Small intestine (tissue), 7 donors: ENCODE measurements at regions not wholly inside any gene's neighbourhood (a gene's known extent, or its start where the extent isn't known, plus 50 kb on each side); places are given as distances from the start of the nearest gene placed in this dataset.

Experiments used
- DNase-seq, 2 donors: peaks; one replicate each; pipeline versions ENCODE4 v3.0.0 to v3.0.0-alpha.2; 2013
- FAIRE-seq: peaks from 2 replicates; lab custom pipeline; 2012; peaks lifted over from hg19 to GRCh38; lab: Jason Lieb, UNC
- H3K27ac ChIP-seq, 3 donors: one replicate each; pipeline ENCODE4 v1.5.1; 2013; ENCODE audit warnings: low read length in 2 of 3, mild to moderate bottlenecking in 2 of 3, control low read depth in 1 of 3, inconsistent platforms in 1 of 3, low read depth in 1 of 3, moderate library complexity in 1 of 3
- H3K27me3 ChIP-seq, 3 donors: one replicate each; pipeline ENCODE4 v1.6.1; 2013; ENCODE audit warnings: low read length in 3 of 3, inconsistent platforms in 1 of 3; ENCODE audit not compliant: control insufficient read depth in 3 of 3, insufficient read depth in 3 of 3
- H3K36me3 ChIP-seq, 3 donors: one replicate each; pipeline ENCODE4 v1.6.1; 2013; ENCODE audit warnings: low read length in 3 of 3, inconsistent platforms in 1 of 3, low read depth in 1 of 3, mild to moderate bottlenecking in 1 of 3, moderate library complexity in 1 of 3; ENCODE audit not compliant: control insufficient read depth in 3 of 3, insufficient read depth in 2 of 3
- H3K4me1 ChIP-seq, 3 donors: one replicate each; pipeline ENCODE4 v1.6.1; 2013; ENCODE audit warnings: low read length in 2 of 3, inconsistent platforms in 1 of 3, low read depth in 1 of 3, mild to moderate bottlenecking in 1 of 3, moderate library complexity in 1 of 3; ENCODE audit not compliant: control insufficient read depth in 3 of 3, insufficient read depth in 2 of 3
- H3K4me3 ChIP-seq, 3 donors: one replicate each; pipeline ENCODE4 v1.5.1; 2013; ENCODE audit warnings: low read length in 3 of 3, control low read depth in 1 of 3, inconsistent platforms in 1 of 3, low read depth in 1 of 3, mild to moderate bottlenecking in 1 of 3, moderate library complexity in 1 of 3
- H3K9me3 ChIP-seq, 2 donors: one replicate each; pipeline ENCODE4 v1.6.1; 2013; ENCODE audit warnings: low read depth in 1 of 2, low read length in 1 of 2; ENCODE audit not compliant: control insufficient read depth in 2 of 2, insufficient read depth in 1 of 2
- WGBS, 3 donors: extraction: QIAGEN DNeasy Blood & Tissue Kit; methylation state at CpG; one replicate each; pipeline ENCODE4 v1.1.7; 2013; 5-methylcytosine and 5-hydroxymethylcytosine counted together
- donor health status: healthy with polysubstance abuse.
- donor health status: control.
- donor health status: control.
- donor health status: Bipolar disorder and iron deficiency.
- donor health status: healthy.

- no peak for FAIRE-seq
These were observed 51.2 kb upstream of the RPS6KA3 start for GRCh38 chrX:20317873-20318272.

More at GRCh38 chrX:20317873-20318272, 51.2 kb upstream of the RPS6KA3 start:
- no peak for DNase-seq
- Histone ChIP-seq H3K4me1 (peaks cover 0 to 9% (median 0%) of the 10 kb centered on the region in 3 donors), H3K27me3 (no peaks in the 10 kb centered on the region), H3K4me3 (no peak overlapping the region), H3K9me3 (no peaks in the 10 kb centered on the region), H3K36me3 (no peaks in the 10 kb centered on the region), H3K27ac (no peak overlapping the region)
- 65 to 81% (median 69%) methylated on average over 4 to 5 of the region's 5 CpGs for WGBS, 3 donors
